HL-60 (cell line): ENCODE measurements at regions not wholly inside any gene's neighbourhood (a gene's known extent, or its start where the extent isn't known, plus 50 kb on each side); places are given as distances from the start of the nearest gene placed in this dataset.

Experiments used
- DNase-seq, 2 experiments: peaks; one replicate each; pipeline ENCODE4 v3.0.0-alpha.2; 2010 to 2020; ENCODE audit warnings: low read depth in 1 of 2, low spot score in 1 of 2
- H3K27ac ChIP-seq: fragments of 250-450 bp; sonication (Bioruptor Pico); replicated peaks from 2 replicates; pipeline ENCODE4 v1.5.1; 2020; ENCODE audit warnings: mild to moderate bottlenecking, moderate library complexity
- H3K27me3 ChIP-seq: fragments of 250-450 bp; sonication (Bioruptor Pico); 2 replicates; pipeline ENCODE4 v1.5.1; 2021; ENCODE audit warnings: mild to moderate bottlenecking, moderate library complexity; ENCODE audit not compliant: insufficient read depth, poor library complexity, severe bottlenecking
- H3K4me3 ChIP-seq: replicated peaks from 2 replicates; pipeline ENCODE4 v1.5.1; 2011; ENCODE audit warnings: mild to moderate bottlenecking, control low read depth, low read length; ENCODE audit not compliant: insufficient read depth
- CTCF ChIP-seq: IDR thresholded peaks from one replicate; pipeline ENCODE4 v1.5.1; 2011; ENCODE audit warnings: low read length, control low read depth, inconsistent platforms; ENCODE audit not compliant: insufficient read depth
- GABPA ChIP-seq: IDR thresholded peaks from 2 replicates; pipeline ENCODE4 v1.6.1; 2012; ENCODE audit warnings: low read depth
- POLR2AphosphoS5 ChIP-seq: IDR thresholded peaks from 2 replicates; pipeline ENCODE4 v1.6.1; 2012; ENCODE audit warnings: low read depth
- REST ChIP-seq: IDR thresholded peaks from 2 replicates; pipeline ENCODE4 v1.6.1; 2012; ENCODE audit warnings: low read depth; ENCODE audit not compliant: insufficient replicate concordance
- SPI1 ChIP-seq: IDR thresholded peaks from 2 replicates; pipeline ENCODE4 v1.6.1; 2012; ENCODE audit warnings: low read depth, mild to moderate bottlenecking, borderline replicate concordance

- Histone ChIP-seq H3K27me3 (no peaks in the 10 kb centered on the region), H3K4me3 (no peak overlapping the region), H3K27ac (no peak overlapping the region)
- DNase-seq: no peak
- no peak for TF ChIP-seq GABPA
- TF ChIP-seq SPI1: no peak
These were observed 429.5 kb downstream of the COG6 start for GRCh38 chr13:40084934-40085333.

GRCh38 chr13:40087091-40088002 is 431.9 kb downstream of the COG6 start:
- DNase-seq: no peak
- Histone ChIP-seq H3K4me3 (no peak overlapping the region), H3K27ac (no peak overlapping the region), H3K27me3 (peaks cover 9% of the 10 kb centered on the region)
- TF ChIP-seq REST (no peak), POLR2AphosphoS5 (no peak), CTCF (no peak), SPI1 (no peak), GABPA (no peak)

GRCh38 chr13:40094056-40094455 is 438.6 kb downstream of the COG6 start:
- no peak for DNase-seq
- no peak overlapping the region for H3K27ac ChIP-seq
- TF ChIP-seq POLR2AphosphoS5 (no peak), REST (no peak), CTCF (no peak), SPI1 (no peak), GABPA (no peak)

GRCh38 chr13:40095695-40096356 is 440.4 kb downstream of the COG6 start:
- no peak overlapping the region for H3K4me3 ChIP-seq
- TF ChIP-seq POLR2AphosphoS5: no peak
- TF ChIP-seq GABPA: no peak
- no peak for TF ChIP-seq REST
- no peak for TF ChIP-seq CTCF
- no peak for TF ChIP-seq SPI1
- no peak for DNase-seq
- H3K27me3 ChIP-seq: peaks cover 10% of the 10 kb centered on the region
- H3K27ac ChIP-seq: no peak overlapping the region

More at GRCh38 chr13:40094056-40094455, 438.6 kb downstream of the COG6 start:
- no peak overlapping the region for H3K4me3 ChIP-seq
- H3K27me3 ChIP-seq: peaks cover 10% of the 10 kb centered on the region
